IMR-90 (cell line): ENCODE measurements at regions not wholly inside any gene's neighbourhood (a gene's known extent, or its start where the extent isn't known, plus 50 kb on each side); places are given as distances from the start of the nearest gene placed in this dataset.

Source experiments
- BHLHE40 ChIP-seq: fragments of 150-350 bp; IDR thresholded peaks from 2 replicates; pipeline ENCODE4 v1.6.1; 2016; ENCODE audit warnings: mild to moderate bottlenecking, low read depth, low read length
- CTCF ChIP-seq: conservative IDR thresholded peaks from 2 replicates; pipeline ENCODE4 v1.5.1; 2012; ENCODE audit warnings: mild to moderate bottlenecking, low read depth, low read length, improper control_type of control experiment
- MAZ ChIP-seq: IDR thresholded peaks from 2 replicates; pipeline ENCODE4 v1.6.1; 2012; ENCODE audit warnings: low read depth, mild to moderate bottlenecking, low read length, improper control_type of control experiment, moderate library complexity, borderline replicate concordance
- POLR2A ChIP-seq: IDR thresholded peaks from 2 replicates; pipeline ENCODE4 v1.6.1; 2012; ENCODE audit warnings: mild to moderate bottlenecking, low read depth, low read length
- RAD21 ChIP-seq: IDR thresholded peaks from 2 replicates; pipeline ENCODE4 v1.6.1; 2012; ENCODE audit warnings: low read length, improper control_type of control experiment
- SMC3 ChIP-seq: fragments of 150-350 bp; IDR thresholded peaks from 2 replicates; pipeline ENCODE4 v1.6.1; 2016; ENCODE audit warnings: low read depth, mild to moderate bottlenecking, antibody characterized with exemption, low read length, moderate library complexity

GRCh38 chr11:25702417-25702816, 629.5 kb upstream of the ANO3 start:
- TF ChIP-seq POLR2A: no peak
- no peak for TF ChIP-seq CTCF
- no peak for TF ChIP-seq SMC3
- TF ChIP-seq MAZ: no peak
- no peak for TF ChIP-seq BHLHE40
- no peak for TF ChIP-seq RAD21
